BJ (cell line): ENCODE measurements at regions not wholly inside any gene's neighbourhood (a gene's known extent, or its start where the extent isn't known, plus 50 kb on each side); places are given as distances from the start of the nearest gene placed in this dataset.

Source experiments
- CTCF ChIA-PET: fragments of 350-600 bp; formaldehyde crosslinking; extraction: SDS; loops from one replicate; lab custom pipeline; 2021; ENCODE audit warnings: antibody characterized with exemption, inconsistent platforms; lab: Yijun Ruan, JAX
- POLR2A ChIA-PET: fragments of 300-600 bp; sonication (Branson Sonifier 250); formaldehyde crosslinking; extraction: SDS; loops from one replicate; lab custom pipeline; 2021; ENCODE audit warnings: antibody characterized with exemption; lab: Charles Lee
- DNase-seq: peaks from one replicate; pipeline ENCODE4 v3.0.0-alpha.2; 2011; ENCODE audit warnings: low read depth
- H3K27me3 ChIP-seq: 2 replicates; pipeline ENCODE4 v1.6.0; 2011; ENCODE audit warnings: low read length; ENCODE audit not compliant: control insufficient read depth, insufficient read depth
- H3K36me3 ChIP-seq: 2 replicates; pipeline ENCODE4 v1.5.1; 2011; ENCODE audit warnings: low read length; ENCODE audit not compliant: control insufficient read depth, insufficient read depth
- H3K4me3 ChIP-seq: 2 replicates; pipeline ENCODE4 v1.5.1; 2011; ENCODE audit warnings: low read depth, mild to moderate bottlenecking, control low read depth, low read length
- TF ChIP-seq, protein P1 (sequence below): IDR thresholded peaks from 2 replicates; pipeline ENCODE4 v1.5.1; 2011; ENCODE audit warnings: low read depth, mild to moderate bottlenecking, control low read depth, inconsistent platforms, low read length, moderate library complexity; ENCODE audit not compliant: insufficient read depth

DNA sequence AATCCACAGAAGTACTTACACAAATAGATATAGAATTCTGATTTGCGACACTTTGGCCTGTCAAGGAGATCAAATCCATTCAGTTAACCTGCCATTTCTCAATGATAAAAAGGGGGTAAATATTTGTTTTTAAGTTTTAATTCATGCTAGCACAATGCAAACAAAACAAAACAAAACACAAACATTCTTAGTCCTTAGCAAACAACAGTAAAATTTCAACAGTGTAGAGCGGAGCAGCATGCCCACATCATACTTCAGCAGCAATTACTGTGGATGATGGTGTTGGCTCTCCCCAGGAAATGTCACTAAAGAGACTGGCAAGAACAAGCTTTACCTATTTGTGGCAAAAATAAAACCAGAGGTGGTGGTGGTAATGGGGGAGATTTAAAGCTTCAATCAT is 625.2 kb upstream of the PCDH20 start:
- Histone ChIP-seq H3K27me3 (no peaks in the 10 kb centered on the region), H3K4me3 (no peak overlapping the region), H3K36me3 (no peaks in the 10 kb centered on the region)
- ChIA-PET POLR2A (no interaction called here), CTCF (no interaction called here)
- no peak for DNase-seq
- TF ChIP-seq, protein P1, sequence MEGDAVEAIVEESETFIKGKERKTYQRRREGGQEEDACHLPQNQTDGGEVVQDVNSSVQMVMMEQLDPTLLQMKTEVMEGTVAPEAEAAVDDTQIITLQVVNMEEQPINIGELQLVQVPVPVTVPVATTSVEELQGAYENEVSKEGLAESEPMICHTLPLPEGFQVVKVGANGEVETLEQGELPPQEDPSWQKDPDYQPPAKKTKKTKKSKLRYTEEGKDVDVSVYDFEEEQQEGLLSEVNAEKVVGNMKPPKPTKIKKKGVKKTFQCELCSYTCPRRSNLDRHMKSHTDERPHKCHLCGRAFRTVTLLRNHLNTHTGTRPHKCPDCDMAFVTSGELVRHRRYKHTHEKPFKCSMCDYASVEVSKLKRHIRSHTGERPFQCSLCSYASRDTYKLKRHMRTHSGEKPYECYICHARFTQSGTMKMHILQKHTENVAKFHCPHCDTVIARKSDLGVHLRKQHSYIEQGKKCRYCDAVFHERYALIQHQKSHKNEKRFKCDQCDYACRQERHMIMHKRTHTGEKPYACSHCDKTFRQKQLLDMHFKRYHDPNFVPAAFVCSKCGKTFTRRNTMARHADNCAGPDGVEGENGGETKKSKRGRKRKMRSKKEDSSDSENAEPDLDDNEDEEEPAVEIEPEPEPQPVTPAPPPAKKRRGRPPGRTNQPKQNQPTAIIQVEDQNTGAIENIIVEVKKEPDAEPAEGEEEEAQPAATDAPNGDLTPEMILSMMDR = no peak

DNA sequence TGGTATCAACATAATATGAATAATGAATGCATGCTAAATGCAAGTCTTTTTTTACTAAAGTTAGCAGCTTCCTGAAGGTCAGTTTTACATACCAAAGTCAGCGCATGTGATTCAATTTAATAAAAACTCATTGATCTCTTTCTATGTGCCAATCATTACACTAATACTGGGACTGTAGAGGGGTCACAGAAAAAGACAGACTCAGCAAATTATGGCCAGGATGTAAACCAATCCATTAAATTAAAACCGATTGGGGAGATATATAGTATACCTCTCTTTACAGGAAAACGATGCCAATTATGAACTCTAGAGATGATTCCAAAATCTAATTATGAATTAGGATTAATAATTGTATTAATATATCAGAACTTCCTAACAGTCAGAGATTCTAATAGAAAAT is 624.4 kb upstream of the PCDH20 start:
- POLR2A ChIA-PET = no interaction called here
- Histone ChIP-seq H3K4me3 (no peak overlapping the region), H3K27me3 (no peaks in the 10 kb centered on the region), H3K36me3 (no peaks in the 10 kb centered on the region)
- CTCF ChIA-PET = no interaction called here
- no peak for DNase-seq
- TF ChIP-seq, protein P1 = no peak

DNA sequence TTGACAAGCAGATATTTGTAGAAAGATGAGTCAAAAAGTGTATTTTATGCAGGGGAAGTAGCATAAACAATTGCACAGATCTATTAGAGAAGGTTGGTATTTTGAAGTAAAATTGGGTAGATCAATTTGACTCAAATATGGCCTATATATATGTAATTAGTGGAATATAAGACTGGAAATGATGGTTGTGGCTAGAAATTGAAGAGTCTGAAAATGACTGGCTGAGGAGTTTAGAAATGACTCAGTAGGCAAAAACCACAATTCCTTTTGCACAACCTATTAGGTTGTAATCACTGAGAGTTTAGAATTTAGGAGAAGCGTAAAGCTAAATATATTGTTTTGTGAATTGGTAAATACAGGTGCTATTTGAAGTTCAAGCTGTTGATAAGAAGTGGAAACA is 622.6 kb upstream of the PCDH20 start:
- no peak overlapping the region for H3K4me3 ChIP-seq
- TF ChIP-seq, protein P1 = no peak
- CTCF ChIA-PET = interaction anchor here (0.6 kb wide), 1 partner anchor 31 kb away, joined by 3 read pairs; no protein-coding TSS in a partner anchor
- H3K27me3 ChIP-seq = no peaks in the 10 kb centered on the region
- DNase-seq = no peak
- POLR2A ChIA-PET = no interaction called here
- no peaks in the 10 kb centered on the region for H3K36me3 ChIP-seq

DNA sequence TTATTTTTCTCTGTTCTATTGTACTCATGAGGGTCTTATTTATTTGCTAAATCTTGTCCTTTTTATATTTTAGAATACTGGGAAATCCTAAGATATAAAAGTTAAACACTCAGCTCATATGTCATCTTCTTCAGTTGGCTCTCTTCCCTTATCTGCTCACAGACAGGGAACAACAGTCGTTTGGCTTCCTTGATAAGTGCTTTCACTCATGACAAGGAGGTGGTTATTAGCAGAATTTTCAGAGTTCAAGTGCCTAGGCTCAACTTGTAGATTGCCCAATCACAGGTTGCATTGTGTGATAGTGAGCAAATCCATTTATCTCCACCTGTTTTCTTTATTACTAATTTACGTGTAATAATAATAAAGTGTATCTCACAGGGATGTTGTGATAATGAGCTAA is 620.3 kb upstream of the PCDH20 start:
- Histone ChIP-seq H3K4me3 (no peak overlapping the region), H3K27me3 (no peaks in the 10 kb centered on the region), H3K36me3 (no peaks in the 10 kb centered on the region)
- ChIA-PET POLR2A (no interaction called here), CTCF (interaction anchor here (0.6 kb wide), 1 partner anchor 19 kb away, joined by 3 read pairs; no protein-coding TSS in a partner anchor)
- DNase-seq = no peak
- TF ChIP-seq, protein P1 = no peak

DNA sequence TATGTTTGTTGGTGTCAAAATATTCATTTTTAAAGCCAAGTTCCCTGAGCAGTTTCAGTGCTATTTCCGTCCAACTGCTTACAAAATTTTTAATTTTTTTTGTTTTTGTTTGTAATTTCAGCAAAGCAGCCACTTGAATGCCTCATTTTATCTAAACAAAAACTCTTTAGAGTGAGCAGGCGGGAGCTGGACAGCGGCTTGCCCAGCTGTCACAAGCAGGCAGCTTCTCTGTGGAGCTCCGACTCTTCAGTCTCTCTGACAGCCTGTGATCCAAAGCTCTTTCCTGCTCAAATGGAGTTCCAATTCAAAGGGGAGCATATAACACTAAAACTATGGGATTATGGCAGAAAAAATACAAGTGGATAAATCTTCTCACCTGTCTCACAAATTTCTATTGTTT is 618.3 kb upstream of the PCDH20 start:
- POLR2A ChIA-PET = no interaction called here
- DNase-seq = no peak
- H3K4me3 ChIP-seq = no peak overlapping the region
- H3K27me3 ChIP-seq = no peaks in the 10 kb centered on the region
- TF ChIP-seq, protein P1 = no peak
- CTCF ChIA-PET = no interaction called here
- no peaks in the 10 kb centered on the region for H3K36me3 ChIP-seq
